Sigmoid colon (tissue), 6 donors: ENCODE measurements at regions not wholly inside any gene's neighbourhood (a gene's known extent, or its start where the extent isn't known, plus 50 kb on each side); places are given as distances from the start of the nearest gene placed in this dataset.
A peak's percentile ranks its signal among the peaks of the same experiment; 100 is the strongest.
"Not testable (repeated sequence)": the region's sequence is repeated elsewhere in the genome, so short reads cannot be mapped to it uniquely, and the experiment has no call there.

Experiments
- DNase-seq: peaks from one replicate; pipeline ENCODE4 v3.0.0-alpha.2; 2019
- H3K27ac ChIP-seq, 4 donors: fragments of 200-600 bp; sonication (generic); one replicate each; pipeline ENCODE4 v1.5.1; 2016 to 2019; ENCODE audit warnings: mild to moderate bottlenecking in 1 of 4
- H3K27me3 ChIP-seq, 3 donors: fragments of 200-600 bp; sonication (generic); one replicate each; pipeline ENCODE4 v1.5.1; 2019; ENCODE audit warnings: mild to moderate bottlenecking in 1 of 3
- H3K36me3 ChIP-seq, 4 donors: fragments of 200-600 bp; sonication (generic); one replicate each; pipeline ENCODE4 v1.5.1; 2016 to 2019
- H3K4me1 ChIP-seq, 4 donors: fragments of 200-600 bp; sonication (generic); one replicate each; pipeline ENCODE4 v1.5.1; 2017 to 2019
- H3K4me3 ChIP-seq, 4 donors: fragments of 200-600 bp; sonication (generic); one replicate each; pipeline ENCODE4 v1.5.1; 2017 to 2019; ENCODE audit warnings: mild to moderate bottlenecking in 2 of 4, moderate library complexity in 1 of 4
- H3K9me3 ChIP-seq, 4 donors: fragments of 200-600 bp in 3 of 4; sonication (generic) in 3 of 4; one replicate each; pipeline versions ENCODE4 v1.5.1 to v1.6.1; 2013 to 2019
- CTCF ChIP-seq, 4 experiments: fragments of 450-650 bp in 3 of 4; fragments of 200-600 bp in 1 of 4; IDR thresholded peaks; one replicate each; pipeline ENCODE4 v1.5.1; 2016 to 2019; ENCODE audit warnings: antibody characterized with exemption in 4 of 4, mild to moderate bottlenecking in 3 of 4, moderate library complexity in 2 of 4
- EP300 ChIP-seq, 4 donors: sonication (generic); formaldehyde crosslinking; IDR thresholded peaks; one replicate each; pipeline ENCODE4 v1.6.1; 2017; ENCODE audit warnings: antibody characterized with exemption in 4 of 4
- POLR2A ChIP-seq, 2 donors: fragments of 450-650 bp; IDR thresholded peaks; one replicate each; pipeline ENCODE4 v1.6.1; 2016; ENCODE audit warnings: antibody characterized with exemption in 2 of 2, mild to moderate bottlenecking in 2 of 2, moderate library complexity in 2 of 2
- POLR2AphosphoS5 ChIP-seq, 4 donors: sonication (generic); formaldehyde crosslinking; IDR thresholded peaks; one replicate each; pipeline ENCODE4 v1.6.1; 2017; ENCODE audit warnings: antibody characterized with exemption in 4 of 4
- WGBS, 2 donors: extraction: QIAGEN DNeasy Blood & Tissue Kit; methylation state at CpG; one replicate each; pipeline ENCODE4 v1.1.7; 2013; 5-methylcytosine and 5-hydroxymethylcytosine counted together
- intact Hi-C: fragments of 100-400 bp; cut with DNase I; formaldehyde crosslinking; loops from one replicate; pipeline ENCODE4 v1.15.1; 2023
- small RNA-seq, 3 donors: library from RNA; depleted of rRNA; stranded (forward); fragments of <200 nt; gene quantifications; one replicate each; pipeline ENCODE3, GENCODE V24; 2016
- donor health status: healthy with polysubstance abuse.
- donor health status: healthy.

GRCh38 chr4:55278316-55278715, 67.7 kb upstream of the SRD5A3 start:
- 21 to 60% methylated on average over 1 of the region's 1 CpG for WGBS, 2 donors
- TF ChIP-seq POLR2A (IDR thresholded peaks at IDR 0.05) = no peak
- TF ChIP-seq CTCF (IDR thresholded peaks at IDR 0.05) = no peak
- no peak for TF ChIP-seq EP300 (IDR thresholded peaks at IDR 0.05)
- TF ChIP-seq POLR2AphosphoS5 (IDR thresholded peaks at IDR 0.05) = no peak
- no peak overlapping the region for H3K27ac ChIP-seq
- no peaks in the 10 kb centered on the region for H3K36me3 ChIP-seq
- no peak for DNase-seq
- no peaks in the 10 kb centered on the region for H3K9me3 ChIP-seq
- no peaks in the 10 kb centered on the region for H3K27me3 ChIP-seq
- intact Hi-C loops = no loop called here
- H3K4me1 ChIP-seq = no peaks in the 10 kb centered on the region
- no peak overlapping the region for H3K4me3 ChIP-seq

GRCh38 chr4:55280474-55280873, 65.6 kb upstream of the SRD5A3 start:
- 71 to 84% methylated on average over 7 of the region's 7 CpGs for WGBS, 2 donors
- intact Hi-C loops, H3K4me1 ChIP-seq, DNase-seq, H3K27me3 ChIP-seq, H3K27ac ChIP-seq, H3K4me3 ChIP-seq, H3K36me3 ChIP-seq: not testable (repeated sequence)
- peaks cover 0 to 17% (median under 1%) of the 10 kb centered on the region in 4 donors for H3K9me3 ChIP-seq

GRCh38 chr4:55281118-55281683, 64.8 kb upstream of the SRD5A3 start:
- DNase-seq, H3K36me3 ChIP-seq, H3K27me3 ChIP-seq, intact Hi-C loops, H3K27ac ChIP-seq, H3K4me3 ChIP-seq, H3K4me1 ChIP-seq: not testable (repeated sequence)
- 68 to 80% methylated on average over 11 of the region's 11 CpGs for WGBS, 2 donors
- H3K9me3 ChIP-seq = peaks cover 0 to 17% (median under 1%) of the 10 kb centered on the region in 4 donors

- no peaks in the 10 kb centered on the region for H3K4me1 ChIP-seq
- no peak overlapping the region for H3K27ac ChIP-seq
- DNase-seq = no peak
- no peaks in the 10 kb centered on the region for H3K36me3 ChIP-seq
- intact Hi-C loops = no loop called here
- WGBS, 2 donors = 93 to 96% methylated on average over 1 of the region's 1 CpG
- TF ChIP-seq POLR2AphosphoS5 (IDR thresholded peaks at IDR 0.05) (no peak), CTCF (IDR thresholded peaks at IDR 0.05) (no peak), EP300 (IDR thresholded peaks at IDR 0.05) (no peak), POLR2A (IDR thresholded peaks at IDR 0.05) (no peak)
- no peaks in the 10 kb centered on the region for H3K27me3 ChIP-seq
- peaks cover 0 to 17% (median under 1%) of the 10 kb centered on the region in 4 donors for H3K9me3 ChIP-seq
- H3K4me3 ChIP-seq = no peak overlapping the region
Measured at GRCh38 chr4:55284331-55284730, 61.7 kb upstream of the SRD5A3 start.

- H3K27ac ChIP-seq = no peak overlapping the region
Measured at GRCh38 chr4:55291227-55291640, 54.8 kb upstream of the SRD5A3 start.

GRCh38 chr4:55296096-55296495, 49.9 kb upstream of the SRD5A3 start:
- Histone ChIP-seq H3K4me1 (no peaks in the 10 kb centered on the region), H3K4me3 (no peak overlapping the region), H3K9me3 (no peaks in the 10 kb centered on the region), H3K27me3 (no peaks in the 10 kb centered on the region), H3K27ac (no peak overlapping the region), H3K36me3 (no peaks in the 10 kb centered on the region)
- no peak for DNase-seq
- intact Hi-C loops = no loop called here
- TF ChIP-seq POLR2A (IDR thresholded peaks at IDR 0.05) (no peak), EP300 (IDR thresholded peaks at IDR 0.05) (no peak), CTCF (IDR thresholded peaks at IDR 0.05) (no peak), POLR2AphosphoS5 (IDR thresholded peaks at IDR 0.05) (no peak)
- WGBS, 2 donors = 86 to 94% methylated on average over 4 of the region's 4 CpGs

More at GRCh38 chr4:55291227-55291640, 54.8 kb upstream of the SRD5A3 start:
- TF ChIP-seq POLR2AphosphoS5 (IDR thresholded peaks at IDR 0.05) (no peak), EP300 (IDR thresholded peaks at IDR 0.05) (no peak)
- no peaks in the 10 kb centered on the region for H3K27me3 ChIP-seq
- peak; percentile 80 for DNase-seq
- no peaks in the 10 kb centered on the region for H3K4me1 ChIP-seq
- intact Hi-C loops = no loop called here
- H3K4me3 ChIP-seq = no peak overlapping the region
- 67 to 74% methylated on average over 3 of the region's 3 CpGs for WGBS, 2 donors
- H3K36me3 ChIP-seq = no peaks in the 10 kb centered on the region
- no peaks in the 10 kb centered on the region for H3K9me3 ChIP-seq

Small RNA genes lying in the stretch of these regions (small RNA-seq; reads per million reads assigned to genes)
- 0 reads per million in 3 donors for gene RN7SL822P
- 0 reads per million in 3 donors for gene RNU6-746P
